NCI-H2196 treated with DMSO at 0.1 percent for 48 hours (cell line): ENCODE measurements at regions not wholly inside any gene's neighbourhood (a gene's known extent, or its start where the extent isn't known, plus 50 kb on each side); places are given as distances from the start of the nearest gene placed in this dataset.

ENCODE experiments used
- DNase-seq: peaks from one replicate; lab custom pipeline; 2025; ENCODE audit not compliant: unreplicated experiment; lab: John Stamatoyannopoulos, UW

GRCh38 chr6:156163311-156163710, 613.9 kb upstream of the ARID1B start:
- DNase-seq, result no peak

- DNase-seq, result no peak
These were observed 615.7 kb upstream of the ARID1B start for GRCh38 chr6:156161471-156161870.

GRCh38 chr6:156160795-156161165, 616.4 kb upstream of the ARID1B start:
- DNase-seq, result no peak

- no peak for DNase-seq
These were observed 617.0 kb upstream of the ARID1B start for GRCh38 chr6:156160007-156160794.

- DNase-seq, result no peak
These were observed 622.3 kb upstream of the ARID1B start for GRCh38 chr6:156154896-156155295.

GRCh38 chr6:156150391-156150790, 626.8 kb upstream of the ARID1B start:
- DNase-seq, result no peak

GRCh38 chr6:156146891-156147290, 630.3 kb upstream of the ARID1B start:
- DNase-seq, result no peak

- no peak for DNase-seq
These were observed 645.8 kb upstream of the ARID1B start for GRCh38 chr6:156131221-156131903.

- no peak for DNase-seq
These were observed 650.6 kb upstream of the ARID1B start for GRCh38 chr6:156126535-156126934.

GRCh38 chr6:156125844-156126243, 651.3 kb upstream of the ARID1B start:
- DNase-seq, result no peak

- DNase-seq, result no peak
These were observed 653.4 kb upstream of the ARID1B start for GRCh38 chr6:156123731-156124130.

GRCh38 chr6:156121973-156122372, 655.2 kb upstream of the ARID1B start:
- DNase-seq, result no peak

- no peak for DNase-seq
These were observed 658.9 kb upstream of the NOX3 start for GRCh38 chr6:156114541-156114940.

GRCh38 chr6:156113631-156114030, 658.0 kb upstream of the NOX3 start:
- no peak for DNase-seq

- no peak for DNase-seq
These were observed 656.3 kb upstream of the NOX3 start for GRCh38 chr6:156111913-156112312.

- no peak for DNase-seq
These were observed 654.6 kb upstream of the NOX3 start for GRCh38 chr6:156110249-156110648.

GRCh38 chr6:156109713-156110112, 654.1 kb upstream of the NOX3 start:
- no peak for DNase-seq

GRCh38 chr6:156107624-156108101, 652.0 kb upstream of the NOX3 start:
- no peak for DNase-seq

- no peak for DNase-seq
These were observed 646.5 kb upstream of the NOX3 start for GRCh38 chr6:156102129-156102528.

GRCh38 chr6:156098839-156099238, 643.2 kb upstream of the NOX3 start:
- no peak for DNase-seq

GRCh38 chr6:156087487-156087886, 631.8 kb upstream of the NOX3 start:
- no peak for DNase-seq

- no peak for DNase-seq
These were observed 626.4 kb upstream of the NOX3 start for GRCh38 chr6:156082012-156082411.
